ENCODE measurements at regions not wholly inside any gene's neighbourhood (a gene's known extent, or its start where the extent isn't known, plus 50 kb on each side); places are given as distances from the start of the nearest gene placed in this dataset.

DNA sequence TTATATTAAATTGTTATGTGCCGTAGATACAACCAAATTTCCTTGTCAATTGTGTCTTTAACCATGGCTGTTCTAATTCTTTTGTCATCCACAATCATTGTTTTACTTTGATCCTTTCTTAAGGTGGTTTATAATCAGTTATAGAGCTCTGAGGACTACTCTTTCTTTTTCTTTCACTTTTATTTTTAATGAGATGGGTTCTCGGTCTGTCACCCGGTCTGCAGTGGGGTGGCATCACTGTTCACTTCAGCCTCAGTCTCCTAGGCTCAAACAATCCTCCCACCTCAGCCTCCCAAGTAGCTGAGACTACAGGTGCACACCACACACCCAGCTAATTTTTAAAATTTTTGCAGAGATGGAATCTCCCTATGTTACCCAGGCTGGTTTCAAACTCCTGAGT is 74.2 kb downstream of the ANXA2R start:
- H3K27ac Mint-ChIP-seq: no peak overlapping the region
- ChIA-PET CTCF (interaction anchor here (0.7 kb wide), 1 partner anchor 32 kb away, joined by 3 read pairs; no protein-coding TSS in a partner anchor), POLR2A (no interaction called here)
- no peaks in the 10 kb centered on the region for H3K9me3 Mint-ChIP-seq (ENCODE audit: low read depth)
- peaks cover 6% of the 10 kb centered on the region for H3K4me1 Mint-ChIP-seq
- no peaks in the 10 kb centered on the region for H3K36me3 Mint-ChIP-seq (ENCODE audit: low read depth)
- ATAC-seq: peak; percentile 33
- peak overlapping the region; percentile 21 for H3K4me3 Mint-ChIP-seq
- no peaks in the 10 kb centered on the region for H3K27me3 Mint-ChIP-seq
- no peak for DNase-seq
- intact Hi-C loops (cut with DNase I, micrococcal nuclease): no loop called here

DNA sequence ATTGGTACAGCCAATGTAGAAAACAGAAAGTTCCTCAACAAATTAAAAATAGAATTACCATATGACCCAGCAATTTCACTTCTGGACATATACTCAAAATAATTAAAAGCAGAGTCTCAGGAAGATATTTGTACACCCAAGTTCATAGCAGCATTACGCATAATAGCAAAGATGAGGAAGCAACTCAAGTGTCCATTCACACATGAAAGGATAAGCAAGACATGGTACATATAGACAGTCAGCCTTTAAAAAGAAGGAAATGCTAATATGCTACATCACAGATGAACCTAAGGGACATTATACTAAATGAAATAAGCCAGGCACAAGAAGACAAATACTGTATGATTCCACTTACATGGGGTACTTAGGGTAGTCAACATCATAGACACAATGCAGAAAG is 76.7 kb downstream of the ANXA2R start:
- no peak for DNase-seq
- CTCF ChIA-PET: interaction anchor here (1.6 kb wide), 1 partner anchor 10 kb away, joined by 5 read pairs; no protein-coding TSS in a partner anchor
- Mint-ChIP-seq H3K4me3 (no peak overlapping the region), H3K27me3 (no peaks in the 10 kb centered on the region), H3K9me3 (ENCODE audit: low read depth) (no peaks in the 10 kb centered on the region), H3K4me1 (peaks cover 6% of the 10 kb centered on the region), H3K27ac (no peak overlapping the region), H3K36me3 (ENCODE audit: low read depth) (no peaks in the 10 kb centered on the region)
- intact Hi-C loops (cut with DNase I, micrococcal nuclease): no loop called here
- POLR2A ChIA-PET: no interaction called here
- ATAC-seq: no peak

DNA sequence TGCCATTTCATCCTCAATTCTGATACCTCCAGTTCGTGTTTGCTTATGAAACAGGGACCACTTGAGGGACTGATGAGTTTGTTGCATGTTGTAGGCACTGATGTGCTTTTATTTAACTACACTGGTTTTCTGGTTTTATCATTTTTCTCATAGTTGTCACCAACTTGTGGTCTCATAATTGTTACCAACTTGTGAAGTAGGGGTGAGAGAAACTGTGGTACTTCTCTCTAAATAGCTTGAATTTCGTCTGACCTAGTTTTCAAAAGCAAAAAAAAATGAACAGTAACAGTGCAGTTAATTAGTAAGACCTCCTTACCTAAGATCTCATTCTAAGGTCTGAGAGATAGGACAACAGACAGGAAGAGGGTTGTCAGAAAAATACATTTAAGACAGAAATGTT is 78.0 kb downstream of the ANXA2R start:
- Mint-ChIP-seq H3K4me1 (peaks cover 6% of the 10 kb centered on the region), H3K9me3 (ENCODE audit: low read depth) (no peaks in the 10 kb centered on the region), H3K27ac (no peak overlapping the region), H3K4me3 (no peak overlapping the region), H3K36me3 (ENCODE audit: low read depth) (no peaks in the 10 kb centered on the region), H3K27me3 (no peaks in the 10 kb centered on the region)
- ChIA-PET POLR2A (no interaction called here), CTCF (no interaction called here)
- ATAC-seq: no peak
- no peak for DNase-seq
- intact Hi-C loops (cut with DNase I, micrococcal nuclease): no loop called here

DNA sequence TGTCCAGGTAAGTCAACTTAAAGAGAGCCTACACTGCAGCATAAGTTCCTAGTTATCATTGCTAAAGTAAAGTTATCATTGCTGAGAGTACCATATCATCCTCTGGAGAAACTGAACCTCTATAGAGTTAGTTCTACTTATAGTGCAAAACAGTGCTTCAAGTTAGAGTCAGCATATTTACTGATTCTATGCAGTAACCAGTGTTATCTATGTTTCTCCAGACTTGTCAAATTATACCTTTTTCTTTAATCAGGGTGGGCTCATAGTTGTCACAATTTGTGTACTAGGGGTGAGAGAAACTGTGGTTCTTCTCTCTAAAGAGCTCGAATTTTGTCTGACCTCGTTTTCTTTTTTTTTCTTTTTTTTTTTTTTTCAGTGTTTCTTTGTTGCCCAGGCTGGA is 79.6 kb downstream of the ANXA2R start:
- ATAC-seq: no peak
- no peaks in the 10 kb centered on the region for H3K4me1 Mint-ChIP-seq
- POLR2A ChIA-PET: no interaction called here

DNA sequence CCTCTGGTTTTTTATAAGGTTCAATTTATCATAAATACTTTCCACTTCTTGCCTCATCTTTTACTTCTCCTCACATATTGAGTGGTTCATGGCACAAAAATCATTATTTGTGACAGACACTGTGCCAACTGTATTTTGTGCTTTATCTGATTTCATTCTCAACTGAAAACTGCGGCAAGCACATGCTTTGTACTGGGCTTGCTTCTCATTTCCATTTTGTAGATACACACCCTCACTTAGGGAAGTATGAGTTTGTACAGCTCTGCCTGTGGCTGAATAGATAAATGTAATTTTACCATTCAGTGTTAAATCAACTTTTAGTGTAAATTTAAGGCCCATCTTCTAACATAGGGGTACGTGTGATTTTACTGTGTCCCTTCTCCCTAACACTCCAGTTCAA is 83.6 kb downstream of the ANXA2R start:
- no peak overlapping the region for H3K27ac Mint-ChIP-seq
- intact Hi-C loops (cut with DNase I, micrococcal nuclease): no loop called here
- H3K9me3 Mint-ChIP-seq (ENCODE audit: low read depth): peaks cover 4% of the 10 kb centered on the region
- DNase-seq (no peak), ATAC-seq (no peak)
- no peaks in the 10 kb centered on the region for H3K27me3 Mint-ChIP-seq
- peaks cover 7% of the 10 kb centered on the region for H3K4me1 Mint-ChIP-seq
- H3K36me3 Mint-ChIP-seq (ENCODE audit: low read depth): peaks cover 5% of the 10 kb centered on the region
- ChIA-PET CTCF (no interaction called here), POLR2A (no interaction called here)
- H3K4me3 Mint-ChIP-seq: no peak overlapping the region

More for the DNA sequence above, 79.6 kb downstream of the ANXA2R start:
- Mint-ChIP-seq H3K9me3 (ENCODE audit: low read depth) (no peaks in the 10 kb centered on the region), H3K27me3 (no peaks in the 10 kb centered on the region), H3K27ac (no peak overlapping the region), H3K4me3 (no peak overlapping the region), H3K36me3 (ENCODE audit: low read depth) (no peaks in the 10 kb centered on the region)
- CTCF ChIA-PET: no interaction called here
- no peak for DNase-seq
- intact Hi-C loops (cut with DNase I, micrococcal nuclease): no loop called here

DNA sequence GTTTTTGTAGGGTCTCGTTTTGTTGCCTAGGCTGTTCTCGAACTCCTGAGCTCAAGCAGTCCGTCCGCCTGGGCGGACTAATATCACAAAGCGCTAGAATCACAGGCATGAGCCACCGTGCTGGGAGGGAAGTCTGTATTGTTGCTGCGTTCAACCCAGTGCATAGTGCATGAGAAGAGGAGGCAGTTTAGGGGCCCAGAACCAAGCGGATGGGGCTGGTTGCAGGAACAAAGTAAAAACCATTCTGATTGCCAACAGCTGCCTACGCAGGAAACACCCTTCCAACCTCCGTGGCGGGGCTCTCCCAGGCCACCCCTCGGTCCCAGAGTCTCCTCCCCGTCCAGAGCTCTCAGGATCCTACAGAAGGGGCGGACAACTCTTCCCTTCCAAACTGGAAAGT is 87.1 kb downstream of the ANXA2R start:
- Mint-ChIP-seq H3K27me3 (no peaks in the 10 kb centered on the region), H3K9me3 (ENCODE audit: low read depth) (peaks cover 4% of the 10 kb centered on the region), H3K36me3 (ENCODE audit: low read depth) (peaks cover 5% of the 10 kb centered on the region), H3K4me3 (peak overlapping the region; percentile 83), H3K27ac (no peak overlapping the region), H3K4me1 (peaks cover 17% of the 10 kb centered on the region)
- ATAC-seq: no peak
- intact Hi-C loops (cut with DNase I, micrococcal nuclease): loop anchor here (5.0 kb wide), 4 partner anchors 154 to 1924 kb away; partner anchors contain the start of genes TMEM267 (in 1 of the 2) and ZNF131 (in 1 of the 2)
- CTCF ChIA-PET: interaction anchor here (1.2 to 5.4 kb wide), 5 partner anchors 11 to 88 kb away, joined by 5 to 44 read pairs (median 7); no protein-coding TSS in a partner anchor
- DNase-seq: no peak
- POLR2A ChIA-PET: no interaction called here

DNA sequence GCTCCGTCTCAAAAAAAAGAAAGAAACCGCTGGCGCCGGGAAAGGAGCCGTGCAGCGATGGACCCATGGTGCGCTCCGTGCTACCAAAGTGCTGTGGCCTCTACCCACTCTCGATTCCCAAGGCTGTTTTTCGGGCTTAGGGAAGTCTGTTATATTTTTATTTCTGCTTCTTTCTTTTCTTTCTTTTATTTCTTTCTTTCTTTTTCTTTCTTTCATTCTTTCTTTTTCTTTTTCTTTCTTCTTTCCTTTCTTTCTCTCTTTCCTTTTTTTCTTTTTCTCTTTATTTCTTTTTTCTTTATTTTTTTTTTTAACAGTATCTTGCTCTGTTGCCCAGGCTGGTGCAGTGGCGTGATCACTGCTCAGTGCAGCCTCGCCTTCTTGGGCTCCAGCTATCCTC is 87.5 kb downstream of the ANXA2R start:
- peak overlapping the region; percentile 83 for H3K4me3 Mint-ChIP-seq
- peaks cover 5% of the 10 kb centered on the region for H3K36me3 Mint-ChIP-seq (ENCODE audit: low read depth)
- H3K4me1 Mint-ChIP-seq: peaks cover 17% of the 10 kb centered on the region
- POLR2A ChIA-PET: no interaction called here
- CTCF ChIA-PET: interaction anchor here (0.9 to 5.4 kb wide), 10 partner anchors 12 to 112 kb away, joined by 3 to 44 read pairs (median 6); no protein-coding TSS in a partner anchor
- DNase-seq (no peak), ATAC-seq (no peak)
- H3K27me3 Mint-ChIP-seq: no peaks in the 10 kb centered on the region
- intact Hi-C loops (cut with DNase I, micrococcal nuclease): loop anchor here (5.0 kb wide), 4 partner anchors 155 to 1925 kb away; partner anchors contain the start of genes TMEM267 (in 1 of the 2) and ZNF131 (in 1 of the 2)
- peaks cover 4% of the 10 kb centered on the region for H3K9me3 Mint-ChIP-seq (ENCODE audit: low read depth)
- H3K27ac Mint-ChIP-seq: peak overlapping the region; percentile 91

DNA sequence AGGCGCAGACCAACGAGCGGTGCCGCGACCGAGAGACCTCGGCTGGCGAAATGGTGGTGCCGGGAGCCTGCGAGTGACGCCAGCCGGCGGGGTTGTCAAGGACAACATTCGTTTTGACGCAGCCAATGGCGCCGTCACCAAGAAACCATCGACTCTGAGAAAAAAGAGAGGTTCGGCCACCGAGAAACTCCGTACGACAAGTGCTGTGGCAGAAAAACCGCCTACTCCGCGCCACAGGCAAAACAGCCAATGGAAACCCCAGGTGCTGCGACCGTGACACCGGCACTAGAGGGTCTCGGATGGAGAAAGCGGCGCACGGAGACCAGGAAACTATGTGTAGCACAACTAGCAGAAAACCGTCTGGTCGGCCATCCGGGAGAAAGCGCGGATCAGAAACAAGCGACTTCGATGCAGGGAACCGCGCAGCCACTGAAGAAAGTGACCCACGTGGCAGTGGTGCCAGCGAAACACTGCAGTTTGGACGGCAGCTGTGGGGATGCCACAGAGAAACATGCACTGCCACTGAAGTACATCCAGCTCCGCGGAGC is 88.8 kb downstream of the ANXA2R start:
- Mint-ChIP-seq H3K27ac (peak overlapping the region; percentile 91), H3K27me3 (no peaks in the 10 kb centered on the region), H3K4me1 (peaks cover 17% of the 10 kb centered on the region), H3K36me3 (ENCODE audit: low read depth) (peaks cover 5% of the 10 kb centered on the region), H3K9me3 (ENCODE audit: low read depth) (peaks cover 4% of the 10 kb centered on the region), H3K4me3 (peak overlapping the region; percentile 83)
- peak; percentile 88 for DNase-seq
- ChIA-PET CTCF (interaction anchor here (0.5 to 5.4 kb wide), 12 partner anchors 19 to 170 kb away, joined by 3 to 44 read pairs (median 6); no protein-coding TSS in a partner anchor), POLR2A (interaction anchor here (2.0 kb wide), 1 partner anchor 41 kb away, joined by 16 read pairs; no protein-coding TSS in a partner anchor)
- intact Hi-C loops (cut with DNase I, micrococcal nuclease): loop anchor here (1.0 to 5.0 kb wide), 15 partner anchors 42 to 1926 kb away; partner anchors contain the start of genes NIM1K (in 2 of the 2), ANXA2R (in 1 of the 2), NNT (in 1 of the 2) and PAIP1 (in 1 of the 2)
- ATAC-seq: peak; percentile 48

DNA sequence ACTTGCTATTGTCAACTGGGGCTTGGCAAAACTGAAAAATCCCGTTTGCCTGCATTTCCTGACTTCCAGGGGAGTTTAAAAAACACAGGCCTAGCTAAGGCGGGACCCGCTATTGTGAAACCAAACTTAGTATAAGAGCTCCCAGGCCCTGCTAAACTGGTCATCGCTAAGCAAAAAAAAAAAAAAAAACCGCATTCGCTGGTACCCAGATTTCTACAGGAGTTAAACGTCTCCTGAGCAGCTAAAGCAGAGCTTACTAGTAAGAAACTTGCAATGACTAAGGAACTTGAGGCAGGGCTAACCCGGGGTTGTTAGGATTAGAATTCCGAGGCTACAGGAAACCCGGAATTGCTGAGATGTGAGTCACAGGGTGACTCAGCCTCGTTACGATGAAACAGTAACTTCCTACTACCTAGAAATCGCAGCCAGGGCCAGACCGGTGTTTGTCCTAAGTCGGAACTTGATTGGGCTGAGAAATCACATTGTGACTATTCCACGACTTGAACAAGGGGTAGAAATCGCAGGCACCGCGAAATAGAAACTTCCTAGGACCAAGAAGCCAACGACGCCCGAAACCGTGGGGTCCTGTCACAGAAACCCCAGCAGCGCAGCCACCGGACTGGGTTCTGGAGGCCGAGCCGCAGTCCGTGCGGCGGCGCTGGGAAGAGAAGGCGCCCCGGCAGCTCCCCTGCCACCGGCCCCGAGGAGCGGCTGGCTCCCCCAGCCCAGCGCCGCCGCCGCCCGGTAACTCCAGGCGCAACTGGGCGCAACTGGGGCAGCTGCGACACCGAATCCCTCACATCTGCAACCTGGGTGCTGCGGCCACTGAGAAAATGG is 89.4 kb downstream of the ANXA2R start:
- Mint-ChIP-seq H3K9me3 (ENCODE audit: low read depth) (peaks cover 4% of the 10 kb centered on the region), H3K27me3 (no peaks in the 10 kb centered on the region), H3K4me1 (peaks cover 17% of the 10 kb centered on the region), H3K36me3 (ENCODE audit: low read depth) (peaks cover 5% of the 10 kb centered on the region), H3K27ac (peak overlapping the region; percentile 91), H3K4me3 (peak overlapping the region; percentile 83)
- intact Hi-C loops (cut with DNase I, micrococcal nuclease): loop anchor here (1.0 to 5.0 kb wide), 16 partner anchors 41 to 1927 kb away; partner anchors contain the start of genes ANXA2R (in 2 of the 2), NIM1K (in 2 of the 2), NNT (in 1 of the 2) and PAIP1 (in 1 of the 2)
- ATAC-seq: peak; percentile 59
- POLR2A ChIA-PET: interaction anchor here (0.6 to 2.0 kb wide), 9 partner anchors 8 to 171 kb away, joined by 4 to 16 read pairs (median 4); no protein-coding TSS in a partner anchor
- peak; percentile 82 for DNase-seq
- CTCF ChIA-PET: interaction anchor here (0.7 to 5.4 kb wide), 20 partner anchors 18 to 653 kb away, joined by 3 to 44 read pairs (median 3); no protein-coding TSS in a partner anchor

DNA sequence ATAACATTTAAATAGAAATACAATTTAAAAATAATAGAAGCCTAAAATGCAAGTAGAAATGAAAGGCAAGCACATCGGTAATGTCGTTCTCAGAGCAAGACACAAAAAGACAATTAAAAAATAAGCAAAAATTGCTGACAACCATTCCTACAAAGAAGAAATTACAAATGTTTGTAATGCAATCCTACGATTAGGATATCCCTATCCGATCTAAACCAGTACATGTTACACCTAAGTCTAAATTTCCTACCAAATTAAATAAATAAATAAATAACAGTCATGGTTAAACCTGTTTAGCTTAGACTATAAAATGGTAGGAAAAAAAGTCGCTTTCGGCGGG is 90.0 kb downstream of the ANXA2R start:
- H3K27ac Mint-ChIP-seq: no peak overlapping the region
- ChIA-PET POLR2A (interaction anchor here (0.6 to 2.0 kb wide), 9 partner anchors 9 to 171 kb away, joined by 4 to 16 read pairs (median 4); no protein-coding TSS in a partner anchor), CTCF (interaction anchor here (0.7 to 5.4 kb wide), 19 partner anchors 18 to 654 kb away, joined by 3 to 44 read pairs (median 3); no protein-coding TSS in a partner anchor)
- DNase-seq (no peak), ATAC-seq (no peak)
- H3K9me3 Mint-ChIP-seq (ENCODE audit: low read depth): peaks cover 4% of the 10 kb centered on the region
- no peaks in the 10 kb centered on the region for H3K27me3 Mint-ChIP-seq
- peaks cover 5% of the 10 kb centered on the region for H3K36me3 Mint-ChIP-seq (ENCODE audit: low read depth)
- peaks cover 17% of the 10 kb centered on the region for H3K4me1 Mint-ChIP-seq
- peak overlapping the region; percentile 83 for H3K4me3 Mint-ChIP-seq
- intact Hi-C loops (cut with DNase I, micrococcal nuclease): loop anchor here (1.0 to 5.0 kb wide), 10 partner anchors 41 to 1927 kb away; partner anchors contain the start of genes NIM1K (in 2 of the 2), ANXA2R (in 1 of the 2), NNT (in 1 of the 2) and PAIP1 (in 1 of the 2)

All from activated CD4-positive, alpha-beta T cell treated with anti-CD3 and anti-CD28 coated beads for 36 hours (primary cell).